ENCODE measurements at regions not wholly inside any gene's neighbourhood (a gene's known extent, or its start where the extent isn't known, plus 50 kb on each side); places are given as distances from the start of the nearest gene placed in this dataset.

DNA sequence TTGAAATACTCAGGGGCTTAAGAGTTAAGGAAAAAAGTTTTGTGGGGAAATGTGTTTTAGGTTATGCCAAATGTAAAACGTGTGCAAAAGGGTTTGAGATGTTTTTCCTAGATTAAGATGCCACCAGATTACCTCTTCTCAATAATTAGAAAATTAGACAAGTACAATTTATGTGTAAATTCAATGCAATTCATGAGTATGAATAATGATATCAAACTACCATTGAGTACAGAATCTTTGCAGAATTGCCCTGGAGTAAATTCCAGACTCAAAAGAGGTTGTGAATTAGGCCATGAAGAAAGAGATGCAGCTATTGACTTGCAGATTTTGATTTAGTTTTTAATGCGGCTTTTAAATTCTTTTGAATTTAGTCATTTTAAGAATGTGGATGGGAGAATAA is 159.4 kb upstream of the INHBA start:
- H3K36me3 ChIP-seq (ENCODE audit: low read depth, missing control alignments) = no peaks in the 10 kb centered on the region
- no peaks in the 10 kb centered on the region for H3K27me3 ChIP-seq
- DNase-seq = no peak
- H3K27ac ChIP-seq = no peak overlapping the region
- no peak overlapping the region for H3K4me3 ChIP-seq
- H3K9me3 ChIP-seq = no peaks in the 10 kb centered on the region
- H3K4me1 ChIP-seq = no peaks in the 10 kb centered on the region
- intact Hi-C loops (cut with DNase I; ENCODE audit: low total_unique reads) = no loop called here
- TF ChIP-seq POLR2A (IDR thresholded peaks at IDR 0.05) = no peak
- TF ChIP-seq, protein P1, sequence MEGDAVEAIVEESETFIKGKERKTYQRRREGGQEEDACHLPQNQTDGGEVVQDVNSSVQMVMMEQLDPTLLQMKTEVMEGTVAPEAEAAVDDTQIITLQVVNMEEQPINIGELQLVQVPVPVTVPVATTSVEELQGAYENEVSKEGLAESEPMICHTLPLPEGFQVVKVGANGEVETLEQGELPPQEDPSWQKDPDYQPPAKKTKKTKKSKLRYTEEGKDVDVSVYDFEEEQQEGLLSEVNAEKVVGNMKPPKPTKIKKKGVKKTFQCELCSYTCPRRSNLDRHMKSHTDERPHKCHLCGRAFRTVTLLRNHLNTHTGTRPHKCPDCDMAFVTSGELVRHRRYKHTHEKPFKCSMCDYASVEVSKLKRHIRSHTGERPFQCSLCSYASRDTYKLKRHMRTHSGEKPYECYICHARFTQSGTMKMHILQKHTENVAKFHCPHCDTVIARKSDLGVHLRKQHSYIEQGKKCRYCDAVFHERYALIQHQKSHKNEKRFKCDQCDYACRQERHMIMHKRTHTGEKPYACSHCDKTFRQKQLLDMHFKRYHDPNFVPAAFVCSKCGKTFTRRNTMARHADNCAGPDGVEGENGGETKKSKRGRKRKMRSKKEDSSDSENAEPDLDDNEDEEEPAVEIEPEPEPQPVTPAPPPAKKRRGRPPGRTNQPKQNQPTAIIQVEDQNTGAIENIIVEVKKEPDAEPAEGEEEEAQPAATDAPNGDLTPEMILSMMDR (IDR thresholded peaks at IDR 0.05) = no peak
- WGBS, 2 donors = 72 to 76% methylated on average over 2 of the region's 2 CpGs

DNA sequence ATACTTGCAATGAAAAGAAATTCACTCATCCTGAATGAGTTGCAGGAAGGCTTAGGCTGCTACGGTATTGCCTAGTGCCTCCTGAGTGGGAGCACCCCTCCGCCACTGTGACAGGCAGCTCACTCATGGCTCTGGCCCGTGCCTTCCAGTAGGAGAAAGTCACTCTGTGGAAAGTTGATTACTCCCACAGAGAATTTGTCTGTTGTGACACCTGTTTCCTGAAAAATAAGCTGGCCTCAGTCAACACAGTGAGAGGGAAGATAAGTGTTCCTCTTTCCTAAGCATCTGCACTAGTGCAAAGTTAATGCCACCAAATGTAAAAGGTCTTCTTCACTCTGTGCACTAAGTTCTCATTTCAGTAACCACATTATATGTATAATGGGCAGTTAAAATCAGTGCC is 158.8 kb upstream of the INHBA start:
- Histone ChIP-seq H3K27me3 (no peaks in the 10 kb centered on the region), H3K4me3 (no peak overlapping the region), H3K27ac (no peak overlapping the region), H3K36me3 (ENCODE audit: low read depth, missing control alignments) (no peaks in the 10 kb centered on the region), H3K4me1 (no peaks in the 10 kb centered on the region), H3K9me3 (no peaks in the 10 kb centered on the region)
- no peak for DNase-seq
- 57 to 72% methylated on average over 3 of the region's 3 CpGs for WGBS, 2 donors
- no peak for TF ChIP-seq POLR2A (IDR thresholded peaks at IDR 0.05)
- TF ChIP-seq, protein P1 (IDR thresholded peaks at IDR 0.05) = no peak
- intact Hi-C loops (cut with DNase I; ENCODE audit: low total_unique reads) = no loop called here

DNA sequence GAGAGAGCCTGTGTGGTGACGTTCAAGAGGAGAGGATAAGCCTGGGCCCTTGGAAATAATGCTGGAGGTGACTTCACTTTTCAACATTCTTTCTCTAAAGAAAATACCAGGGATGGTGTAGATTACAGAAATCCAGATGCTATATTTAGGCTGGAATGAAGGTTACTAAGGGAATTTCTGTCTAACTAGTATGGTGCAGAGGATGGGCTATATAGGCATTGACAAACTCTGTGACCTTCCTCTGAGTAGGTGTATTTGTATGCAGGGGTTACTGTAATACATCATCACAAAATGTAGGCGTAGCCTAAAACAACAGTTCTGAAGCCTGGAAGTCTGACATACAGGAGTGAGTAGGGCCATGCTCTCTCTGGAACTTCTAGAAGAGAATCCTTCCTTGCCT is 155.3 kb upstream of the INHBA start:
- TF ChIP-seq POLR2A (IDR thresholded peaks at IDR 0.05) = no peak
- TF ChIP-seq, protein P1 (IDR thresholded peaks at IDR 0.05) = no peak
- H3K27ac ChIP-seq = no peak overlapping the region
- no peak for DNase-seq
- H3K9me3 ChIP-seq = no peaks in the 10 kb centered on the region
- intact Hi-C loops (cut with DNase I; ENCODE audit: low total_unique reads) = no loop called here
- 90 to 100% methylated on average over 2 of the region's 2 CpGs for WGBS, 2 donors
- no peaks in the 10 kb centered on the region for H3K4me1 ChIP-seq
- no peaks in the 10 kb centered on the region for H3K36me3 ChIP-seq (ENCODE audit: low read depth, missing control alignments)
- H3K4me3 ChIP-seq = no peak overlapping the region
- H3K27me3 ChIP-seq = no peaks in the 10 kb centered on the region

DNA sequence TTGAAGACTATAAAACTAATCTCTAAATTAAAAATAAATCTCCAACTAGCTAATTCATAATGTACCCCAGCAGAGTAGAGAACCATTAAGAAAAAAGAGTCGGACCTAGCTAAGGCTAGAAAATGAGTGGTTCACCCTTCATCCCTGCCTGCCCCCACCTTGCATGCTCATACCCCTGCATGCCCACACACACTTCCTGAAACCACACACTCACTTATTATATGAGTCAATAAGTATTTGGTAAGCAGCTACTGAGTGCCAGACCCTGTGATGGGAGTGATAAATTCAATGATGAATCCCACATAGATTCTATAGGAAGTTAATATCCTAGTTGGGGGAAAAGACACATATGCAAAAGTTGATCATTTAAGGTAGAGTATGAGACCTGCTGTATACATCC is 152.9 kb upstream of the INHBA start:
- no peaks in the 10 kb centered on the region for H3K36me3 ChIP-seq (ENCODE audit: low read depth, missing control alignments)
- H3K27me3 ChIP-seq = no peaks in the 10 kb centered on the region
- no peak overlapping the region for H3K4me3 ChIP-seq
- TF ChIP-seq, protein P1 (IDR thresholded peaks at IDR 0.05) = no peak
- no peak for TF ChIP-seq POLR2A (IDR thresholded peaks at IDR 0.05)
- no peak overlapping the region for H3K27ac ChIP-seq
- WGBS, 2 donors = 75 to 80% methylated on average over 1 of the region's 1 CpG
- DNase-seq = no peak
- no peaks in the 10 kb centered on the region for H3K4me1 ChIP-seq
- intact Hi-C loops (cut with DNase I; ENCODE audit: low total_unique reads) = no loop called here
- no peaks in the 10 kb centered on the region for H3K9me3 ChIP-seq

DNA sequence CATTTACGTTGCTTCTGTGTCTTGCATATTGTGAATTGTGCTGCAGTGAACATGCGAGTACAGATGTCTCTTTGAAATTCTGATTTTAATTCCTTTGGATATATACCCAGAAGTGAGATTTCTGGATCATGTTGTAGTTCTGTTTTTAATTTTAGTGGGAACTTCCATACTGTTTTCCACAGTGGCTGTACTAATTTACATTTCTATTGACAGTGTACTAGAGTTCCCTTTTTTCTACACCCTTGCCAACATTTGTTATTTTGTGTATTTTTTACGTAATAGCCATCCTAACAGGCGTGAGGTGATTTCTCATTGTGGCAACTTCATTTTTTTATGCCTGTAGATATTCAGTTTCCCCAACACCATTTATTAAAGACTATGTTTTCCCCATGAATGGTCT is 144.7 kb upstream of the INHBA start:
- WGBS, 2 donors = 95 to 97% methylated on average over 4 of the region's 4 CpGs

More for the DNA sequence above, 144.7 kb upstream of the INHBA start:
- intact Hi-C loops (cut with DNase I; ENCODE audit: low total_unique reads) = no loop called here
- TF ChIP-seq, protein P1 (IDR thresholded peaks at IDR 0.05) = no peak
- TF ChIP-seq POLR2A (IDR thresholded peaks at IDR 0.05) = no peak
- no peaks in the 10 kb centered on the region for H3K9me3 ChIP-seq
- H3K27ac ChIP-seq = no peak overlapping the region
- DNase-seq = no peak
- H3K4me1 ChIP-seq = no peaks in the 10 kb centered on the region
- no peaks in the 10 kb centered on the region for H3K27me3 ChIP-seq
- no peaks in the 10 kb centered on the region for H3K36me3 ChIP-seq (ENCODE audit: low read depth, missing control alignments)
- no peak overlapping the region for H3K4me3 ChIP-seq
